RCC 7860 (cell line): ENCODE measurements at regions not wholly inside any gene's neighbourhood (a gene's known extent, or its start where the extent isn't known, plus 50 kb on each side); places are given as distances from the start of the nearest gene placed in this dataset.
"Not testable (repeated sequence)": the region's sequence is repeated elsewhere in the genome, so short reads cannot be mapped to it uniquely, and the experiment has no call there.

Experiments
- DNase-seq: peaks from one replicate; pipeline ENCODE4 v3.0.0-alpha.2; 2015; ENCODE audit warnings: low spot score
- FAIRE-seq: peaks from 2 replicates; lab custom pipeline; 2012; peaks lifted over from hg19 to GRCh38; lab: Jason Lieb, UNC

DNA sequence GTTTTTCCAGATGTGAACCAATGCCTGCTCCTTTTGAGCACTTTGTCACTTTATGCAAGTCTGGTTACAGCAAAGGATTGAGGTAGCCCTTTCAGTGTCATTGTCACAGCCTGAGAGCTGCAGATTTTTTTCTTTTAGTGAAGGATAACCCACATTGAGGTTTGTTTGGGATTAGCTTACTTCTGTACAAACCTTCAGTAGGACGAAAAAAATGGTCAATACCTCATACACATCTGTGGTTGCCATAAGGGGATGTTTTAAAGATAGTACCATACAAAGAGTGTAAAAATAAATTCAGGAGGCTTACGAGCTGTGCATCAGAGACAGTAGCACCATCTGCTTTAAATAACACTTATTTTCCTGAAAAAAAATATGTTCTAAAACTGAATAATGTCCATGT lies 566.0 kb downstream of the AJAP1 start:
- no peak for FAIRE-seq
- DNase-seq: no peak

DNA sequence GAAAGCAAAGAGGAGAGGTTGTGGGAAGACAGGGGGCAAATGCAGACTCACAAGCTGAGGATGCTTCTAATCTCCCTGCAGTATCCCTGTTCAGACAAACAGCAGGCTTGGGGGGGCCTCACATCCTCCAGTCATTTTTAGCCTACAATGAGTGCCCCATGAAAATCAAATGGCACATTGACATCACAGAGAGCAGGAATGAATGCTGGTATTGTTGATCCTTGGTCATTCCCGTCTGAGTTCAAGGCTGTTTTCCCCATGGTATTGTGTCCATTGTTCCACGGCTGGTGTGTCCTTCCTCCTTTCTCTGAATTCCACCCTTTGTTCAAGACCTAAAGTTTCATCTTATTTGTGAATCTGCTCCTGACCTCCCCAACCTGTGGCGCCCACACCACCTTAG lies 545.6 kb downstream of the AJAP1 start:
- FAIRE-seq: no peak
- no peak for DNase-seq

DNA sequence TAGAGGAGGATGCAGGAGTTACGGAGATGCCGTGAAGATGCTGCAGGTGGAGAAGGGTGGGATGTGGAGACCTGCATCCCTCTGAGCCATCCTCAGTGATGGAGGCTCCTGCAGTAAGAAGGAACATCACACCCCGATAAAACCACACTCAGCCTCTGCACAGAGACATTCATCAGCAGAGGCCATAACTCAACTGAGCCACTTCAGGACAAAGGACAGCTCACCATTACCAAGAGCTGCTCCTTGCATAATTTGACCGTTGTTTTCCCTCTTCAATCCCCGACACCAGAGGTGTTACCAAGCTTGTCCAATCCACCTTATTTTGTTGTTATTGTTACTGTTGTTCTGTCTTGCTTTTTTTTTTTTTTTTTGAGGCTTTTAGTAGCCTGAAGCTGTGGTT lies 543.9 kb downstream of the AJAP1 start:
- no peak for FAIRE-seq
- DNase-seq: no peak

DNA sequence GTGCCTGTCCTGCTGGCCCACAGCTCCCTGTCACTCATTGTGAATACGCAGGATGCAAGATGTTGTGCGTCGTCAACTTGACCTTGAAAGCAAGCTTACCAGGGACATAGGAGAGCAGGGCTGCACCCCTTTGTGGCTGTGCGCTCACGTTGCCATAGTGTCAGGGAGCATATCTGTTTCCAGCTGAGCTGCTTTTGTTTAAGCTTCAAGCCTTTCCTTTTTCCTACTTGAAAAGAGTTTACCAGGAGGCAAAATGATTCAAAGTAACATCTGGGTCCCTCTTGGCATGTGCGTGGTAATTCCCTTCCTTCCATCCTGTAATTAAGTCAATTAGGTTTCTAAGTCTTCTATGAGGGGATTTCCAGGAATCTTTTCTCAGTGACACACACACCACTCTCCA lies 537.1 kb downstream of the AJAP1 start:
- no peak for FAIRE-seq
- no peak for DNase-seq

DNA sequence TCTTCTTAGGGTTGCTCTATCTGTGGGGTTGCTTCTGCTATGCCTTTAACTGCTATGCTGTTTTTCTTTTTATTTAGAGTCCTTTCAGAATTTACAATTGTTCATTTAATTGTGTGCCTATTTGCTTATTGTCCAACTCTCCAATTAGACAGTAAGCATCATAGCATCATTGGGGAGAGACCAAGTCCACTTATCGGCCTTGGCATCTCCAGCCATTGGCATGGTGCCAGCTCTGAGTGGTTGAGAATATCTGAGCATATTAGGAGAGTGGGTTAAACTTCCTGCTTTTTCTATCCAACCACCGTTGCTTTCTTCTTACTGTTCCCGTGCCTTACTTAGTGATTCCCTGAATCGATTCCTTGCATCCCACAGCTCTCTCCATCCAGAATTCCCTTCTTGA lies 535.0 kb downstream of the AJAP1 start:
- FAIRE-seq: no peak
- DNase-seq: no peak

DNA sequence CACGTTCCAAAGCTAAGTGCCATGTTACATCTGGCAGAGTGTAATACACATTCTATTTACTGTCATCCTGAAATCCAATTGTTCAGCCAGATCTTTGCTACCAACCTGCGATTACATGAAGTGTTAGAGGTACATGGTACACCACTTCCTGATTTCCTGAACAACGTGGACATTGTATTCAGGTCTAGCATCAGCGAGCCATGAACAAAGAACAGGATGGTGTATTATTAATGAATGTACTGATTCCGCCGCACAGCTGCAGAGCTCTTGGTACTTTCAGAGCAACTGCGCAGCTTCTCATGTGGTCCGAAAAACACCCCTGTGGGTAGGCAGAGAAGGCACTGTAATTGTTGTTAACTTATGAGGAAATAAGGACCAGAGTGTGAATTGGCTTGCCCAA lies 511.4 kb downstream of the AJAP1 start:
- no peak for FAIRE-seq
- no peak for DNase-seq

DNA sequence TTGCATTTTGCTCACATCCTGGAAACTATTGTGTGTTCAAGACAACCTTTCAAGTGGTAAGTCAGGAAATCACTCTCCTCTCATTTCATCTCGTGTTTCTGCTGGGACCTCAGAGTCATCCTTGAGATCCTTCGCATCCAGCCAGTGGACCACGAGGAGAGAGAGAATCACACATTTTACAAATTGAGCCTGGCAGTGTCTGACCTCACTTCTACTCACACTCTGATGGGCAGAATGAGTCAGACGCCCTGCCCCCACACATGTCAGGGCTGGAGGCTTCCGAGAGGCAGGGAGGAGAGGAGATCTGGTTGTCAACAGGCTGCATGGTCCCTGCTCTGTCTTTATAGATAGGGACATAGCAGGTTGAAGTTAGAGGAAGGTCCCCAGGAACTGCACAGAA lies 509.7 kb downstream of the AJAP1 start:
- DNase-seq (no peak), FAIRE-seq (no peak)

DNA sequence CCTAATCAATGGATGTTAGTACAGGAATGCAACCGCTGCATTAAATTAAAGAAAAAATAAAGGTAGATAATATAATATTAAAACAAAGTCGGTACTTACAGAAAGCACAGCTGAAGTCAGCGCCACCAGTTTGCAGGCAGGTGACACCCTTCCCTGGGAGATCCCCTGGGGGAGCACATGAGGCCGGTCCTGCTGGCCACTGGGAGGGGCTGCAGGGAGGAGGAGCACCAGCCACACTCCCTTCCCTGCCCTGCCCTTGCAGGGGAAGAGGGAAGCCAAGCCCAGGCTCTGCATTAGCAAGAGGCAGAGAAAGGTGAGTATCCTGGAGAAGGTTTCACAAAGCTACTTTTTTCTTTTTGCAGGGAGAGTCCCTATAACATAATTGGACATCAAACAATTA lies 507.0 kb downstream of the AJAP1 start:
- FAIRE-seq (no peak), DNase-seq (no peak)

DNA sequence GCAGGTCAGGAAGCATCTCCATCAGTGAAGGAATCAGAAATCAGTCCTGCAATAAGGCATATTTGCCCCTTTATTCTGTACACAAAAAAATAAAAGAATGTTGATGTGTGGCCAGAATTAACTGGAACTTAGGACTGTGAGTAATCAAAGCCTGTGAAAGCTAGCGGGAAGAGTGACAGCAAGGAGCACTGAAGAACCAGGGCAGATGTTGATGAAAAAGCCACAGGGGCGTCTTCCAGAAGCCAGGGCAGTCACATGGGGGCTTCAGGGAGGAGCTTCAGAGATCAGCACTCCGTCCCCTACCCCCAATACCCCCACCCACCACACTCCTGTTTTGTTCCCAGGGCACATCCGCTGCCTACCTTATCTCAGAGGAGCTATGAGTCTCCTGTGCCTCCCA lies 502.8 kb downstream of the AJAP1 start:
- DNase-seq (no peak), FAIRE-seq (no peak)

DNA sequence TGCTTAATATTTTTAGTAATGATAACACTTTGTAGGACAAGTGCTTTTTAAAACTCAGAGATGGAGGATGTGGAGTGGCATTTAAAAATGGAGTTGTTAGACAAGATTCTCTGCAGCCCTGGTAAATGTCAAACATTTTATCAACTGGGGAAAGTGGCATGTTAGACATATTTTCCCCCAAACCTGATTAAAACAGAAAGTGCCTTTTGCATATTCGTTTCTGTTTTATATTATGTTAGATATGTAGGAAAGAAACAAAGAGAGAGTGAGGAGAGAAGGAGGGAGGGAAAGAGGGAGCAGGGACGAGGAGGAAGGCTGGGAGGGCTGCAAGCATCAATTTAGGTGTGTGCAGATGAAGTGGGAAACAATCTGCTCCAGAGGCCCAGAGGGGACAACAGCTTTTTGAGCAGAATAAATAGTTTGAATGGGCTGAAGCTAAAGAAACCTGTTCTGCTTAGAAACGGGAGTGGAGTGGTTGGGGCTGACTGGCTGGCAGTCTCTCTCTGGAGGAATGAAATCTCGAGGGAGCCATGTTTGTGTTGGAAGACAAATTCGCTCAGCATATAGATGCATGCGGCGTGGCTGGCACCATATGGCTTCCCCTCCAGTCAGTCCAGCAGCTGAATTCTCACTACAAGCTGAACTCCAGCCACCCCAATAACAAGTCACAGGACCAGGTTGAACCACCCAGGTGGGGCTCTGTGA lies 502.2 kb downstream of the AJAP1 start:
- DNase-seq (no peak), FAIRE-seq (no peak)

DNA sequence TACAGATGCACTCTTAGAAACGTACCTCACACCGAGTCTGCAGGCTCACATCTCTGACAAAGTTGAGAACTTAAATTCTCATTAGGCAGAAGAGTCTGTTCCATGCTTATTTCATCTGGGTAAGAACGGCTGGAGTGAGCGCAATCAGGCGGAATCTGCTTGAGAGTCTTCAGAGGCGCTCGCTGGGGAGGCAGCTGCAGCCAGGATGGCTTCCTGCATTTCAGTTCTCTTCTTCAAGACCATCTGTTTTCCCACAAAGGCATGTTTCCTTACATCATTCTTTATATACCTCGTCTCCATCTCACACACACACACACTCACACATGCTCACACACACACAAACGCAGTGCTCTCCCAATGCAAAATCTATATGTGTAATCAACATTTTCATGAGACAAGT lies 497.1 kb downstream of the AJAP1 start:
- no peak for DNase-seq

DNA sequence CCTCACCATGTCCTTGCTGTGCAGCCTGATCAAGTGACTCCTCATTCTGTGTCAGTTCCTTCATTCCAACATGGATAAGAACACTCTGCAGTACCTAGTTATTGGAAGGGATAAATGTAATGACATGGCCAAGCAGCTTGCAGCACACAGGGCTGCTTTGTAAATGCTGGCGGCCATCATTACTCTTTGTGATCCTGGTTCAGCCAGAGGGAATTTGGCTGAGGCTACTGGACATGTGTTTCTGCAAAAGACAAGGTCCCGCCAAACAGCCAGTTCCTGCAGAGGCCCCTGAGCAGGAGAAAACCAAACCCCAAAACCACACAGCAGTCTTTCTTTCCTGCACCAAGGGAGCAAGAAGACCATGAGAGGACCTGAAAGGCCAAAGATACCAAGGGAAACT lies 495.8 kb downstream of the AJAP1 start:
- FAIRE-seq: no peak

More for the DNA sequence above, 497.1 kb downstream of the AJAP1 start:
- FAIRE-seq: no peak

DNA sequence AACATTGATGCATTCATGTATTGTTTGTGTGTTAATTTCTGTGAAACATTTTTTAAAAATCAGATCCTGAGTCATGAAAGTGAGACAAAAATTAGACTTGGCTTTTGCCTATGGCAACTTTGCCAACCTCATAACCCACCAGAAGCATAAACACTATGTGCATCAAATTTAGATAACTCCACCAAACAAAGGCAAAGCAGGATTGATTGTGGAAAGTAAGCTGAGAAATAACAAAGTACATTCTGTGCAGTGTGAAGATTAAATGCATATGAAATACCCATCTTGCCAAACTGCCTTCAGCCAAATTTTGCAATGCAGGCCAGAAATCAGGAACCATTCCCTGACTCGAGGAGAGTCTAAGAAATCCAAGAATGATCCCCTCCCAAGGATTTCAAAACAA lies 493.4 kb downstream of the AJAP1 start:
- FAIRE-seq: no peak

More for the DNA sequence above, 495.8 kb downstream of the AJAP1 start:
- no peak for DNase-seq

DNA sequence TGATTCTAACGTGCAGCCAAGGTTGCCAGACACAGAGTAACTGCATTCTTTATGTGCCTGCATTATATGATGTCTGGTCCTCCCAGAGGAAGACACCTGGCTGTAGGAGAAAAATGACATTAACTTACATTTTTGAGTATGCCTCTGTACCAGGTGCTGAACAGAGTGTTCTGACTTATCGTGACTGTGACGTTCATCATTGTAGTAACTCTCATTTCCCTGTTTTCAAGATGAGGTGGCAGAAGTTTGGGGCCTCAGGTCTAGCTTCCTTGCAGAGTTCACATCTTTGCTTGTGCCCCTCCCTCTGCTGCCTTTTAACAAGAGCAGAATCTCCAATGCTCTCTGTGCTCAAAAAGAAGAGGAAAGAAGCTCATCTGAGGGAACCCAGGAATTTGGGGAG lies 488.0 kb downstream of the AJAP1 start:
- no peak for FAIRE-seq

More for the DNA sequence above, 493.4 kb downstream of the AJAP1 start:
- no peak for DNase-seq

DNA sequence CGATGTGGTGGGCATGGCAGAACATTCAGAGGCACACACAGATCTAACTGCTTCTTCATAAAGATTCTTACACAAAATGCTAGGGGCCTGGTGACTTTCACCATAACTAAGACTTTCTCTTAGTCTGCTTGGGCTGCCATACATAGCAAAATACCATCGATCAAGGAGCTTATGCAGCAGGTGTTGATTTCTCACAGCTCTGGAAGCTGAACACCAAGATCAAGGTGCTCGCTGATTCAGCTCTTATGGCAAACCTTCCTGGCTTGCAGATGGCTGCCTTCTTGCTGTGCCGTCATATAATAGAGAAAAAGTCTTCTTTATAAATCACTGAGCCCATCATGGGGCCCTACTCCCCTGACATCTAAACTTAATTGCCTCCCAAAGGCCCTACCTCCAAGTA lies 487.3 kb downstream of the AJAP1 start:
- no peak for FAIRE-seq
- no peak for DNase-seq

More for the DNA sequence above, 488.0 kb downstream of the AJAP1 start:
- DNase-seq: no peak

DNA sequence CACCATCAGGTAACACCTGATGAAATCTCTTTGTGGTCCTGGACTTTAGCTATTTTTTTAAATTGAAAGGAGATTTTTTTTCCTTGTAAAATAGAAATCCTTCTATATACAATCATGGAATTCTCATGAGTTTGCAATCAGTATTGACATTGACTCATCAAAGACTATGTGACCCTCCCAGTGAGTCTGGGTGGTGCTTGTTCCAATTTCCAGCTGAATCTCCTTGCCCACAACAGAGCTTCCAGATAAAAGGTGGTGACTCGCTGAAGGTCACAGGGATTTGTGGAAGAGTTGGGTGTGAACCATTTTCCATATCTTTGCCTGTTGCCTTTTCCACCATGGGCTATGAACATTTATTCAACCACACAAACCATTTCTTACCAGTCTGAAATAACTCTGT lies 486.6 kb downstream of the AJAP1 start:
- no peak for DNase-seq

DNA sequence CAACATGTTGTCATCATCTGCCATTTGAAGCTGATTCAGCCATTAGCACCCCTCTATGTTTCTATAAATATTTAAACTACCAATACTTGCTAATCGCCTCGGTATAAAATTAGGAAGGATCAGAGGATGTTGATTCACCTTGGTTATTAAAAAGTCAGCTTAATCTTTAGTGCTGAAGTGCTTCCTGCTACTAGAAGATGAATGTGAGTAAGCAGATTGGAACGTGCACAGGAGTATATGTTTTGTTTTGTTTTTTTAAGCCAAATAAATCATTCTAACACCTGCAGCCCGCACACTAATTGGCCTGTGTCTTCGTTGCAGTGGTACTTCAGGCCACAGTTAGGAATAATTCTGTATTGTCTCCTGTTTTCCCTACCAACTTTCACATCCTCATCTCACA lies 485.7 kb downstream of the AJAP1 start:
- no peak for FAIRE-seq
- DNase-seq: no peak

More for the DNA sequence above, 486.6 kb downstream of the AJAP1 start:
- FAIRE-seq: no peak

DNA sequence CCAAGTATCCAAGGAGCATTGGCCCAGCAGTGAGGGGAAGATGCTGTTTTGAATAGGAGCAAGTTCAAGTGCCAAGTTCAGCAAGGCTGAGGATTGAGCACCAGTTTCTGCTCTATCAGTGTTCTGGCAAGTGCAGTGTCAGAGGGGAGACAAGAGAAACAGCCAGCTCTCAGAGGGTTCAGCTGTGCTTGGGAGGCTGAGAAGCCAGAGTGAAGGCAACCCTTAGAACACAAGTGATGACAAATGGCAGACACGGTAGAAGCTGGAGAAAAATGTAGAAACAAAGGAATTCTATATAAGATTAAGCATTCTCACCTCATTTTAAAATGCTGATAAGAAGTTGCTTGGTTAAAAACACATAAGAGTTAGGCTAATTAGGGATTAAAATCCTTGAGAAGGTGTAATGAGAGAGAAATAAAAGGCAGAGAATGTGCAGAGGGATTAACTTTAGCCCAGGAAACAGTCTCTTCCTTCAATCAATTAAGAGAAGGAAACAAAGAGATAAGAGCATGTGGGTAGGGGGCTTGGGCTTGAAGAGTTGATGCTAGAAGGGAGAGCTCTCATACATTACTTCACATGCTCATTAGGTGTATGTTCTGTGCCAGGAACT lies 475.4 kb downstream of the AJAP1 start:
- FAIRE-seq: no peak

DNA sequence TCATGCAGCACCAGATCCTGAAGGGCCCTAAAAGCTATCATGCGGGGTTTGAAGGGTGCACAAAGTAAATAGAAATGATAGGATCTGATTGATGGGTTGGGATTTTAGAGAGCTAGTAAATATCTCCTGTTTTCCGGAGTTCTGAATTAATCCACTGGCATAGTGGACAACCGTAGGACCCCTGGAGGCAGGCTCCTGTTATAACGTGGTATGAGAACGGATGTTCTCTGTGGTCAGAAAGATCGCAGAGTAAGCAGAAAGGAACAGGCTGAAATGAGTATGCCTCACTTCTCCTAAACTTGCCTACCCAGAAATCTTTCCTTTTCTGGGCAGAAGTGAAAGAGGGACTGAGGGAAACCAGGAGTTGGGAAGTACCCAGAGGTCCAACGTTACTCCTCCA lies 470.8 kb downstream of the AJAP1 start:
- no peak for FAIRE-seq

More for the DNA sequence above, 475.4 kb downstream of the AJAP1 start:
- DNase-seq: no peak

DNA sequence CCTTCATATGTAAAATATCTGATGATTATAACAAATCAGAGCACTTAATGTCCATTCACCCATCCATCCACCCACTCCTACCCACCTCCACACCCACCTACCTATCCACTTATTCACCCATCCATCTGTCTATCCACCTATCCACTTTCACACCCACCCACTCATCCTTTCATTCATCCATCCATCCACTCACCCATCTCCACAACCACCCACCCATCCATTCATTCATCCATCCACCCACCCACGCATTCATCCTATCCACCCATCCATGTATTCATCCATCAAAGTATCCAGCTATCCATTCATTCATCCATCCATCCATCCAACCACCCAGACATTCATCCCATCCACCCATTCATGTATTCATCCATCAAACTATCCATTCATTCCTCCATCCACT lies 466.1 kb downstream of the AJAP1 start:
- FAIRE-seq (no peak), DNase-seq (no peak)

More for the DNA sequence above, 470.8 kb downstream of the AJAP1 start:
- no peak for DNase-seq

DNA sequence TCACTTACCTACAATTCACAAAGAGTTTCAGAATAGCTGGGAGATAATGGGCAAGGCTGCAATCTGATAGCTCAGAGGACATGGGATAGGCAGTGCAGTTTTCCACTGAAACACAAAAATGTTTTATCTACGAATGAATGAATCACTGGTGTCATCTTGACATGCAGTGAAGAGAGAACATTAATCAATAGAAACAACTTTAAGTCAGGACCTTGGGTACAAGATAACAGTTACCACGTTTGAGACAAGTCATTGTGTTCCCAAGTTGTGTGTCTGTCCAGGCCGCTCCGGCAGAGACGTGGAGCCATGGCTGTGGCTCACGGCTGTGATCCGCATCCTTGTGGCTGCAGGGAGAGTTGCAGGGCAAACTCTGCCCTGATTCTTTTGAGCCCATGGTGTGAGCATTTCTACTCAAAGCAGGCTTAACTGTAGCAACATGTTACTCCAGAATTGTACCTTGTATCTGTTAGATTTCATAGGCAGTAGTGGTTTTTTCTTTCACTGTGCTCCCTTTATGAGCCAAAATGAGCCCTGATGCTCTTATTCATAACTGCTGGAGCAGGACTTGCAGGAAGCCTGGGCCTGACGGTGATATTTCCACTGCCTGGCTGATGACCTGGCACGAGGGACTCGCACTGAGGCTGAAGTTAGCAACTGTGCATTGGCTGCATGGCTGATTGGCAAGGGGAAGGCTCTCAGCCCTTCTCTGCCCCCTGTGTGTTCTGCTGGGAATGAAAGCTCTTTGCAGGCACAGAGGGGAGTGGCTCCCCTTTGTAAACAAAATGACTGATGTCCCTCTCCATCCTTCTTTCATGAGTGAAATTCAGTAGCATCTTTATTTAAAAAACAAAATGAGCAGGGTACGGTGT lies 465.2 kb downstream of the AJAP1 start:
- FAIRE-seq: no peak

DNA sequence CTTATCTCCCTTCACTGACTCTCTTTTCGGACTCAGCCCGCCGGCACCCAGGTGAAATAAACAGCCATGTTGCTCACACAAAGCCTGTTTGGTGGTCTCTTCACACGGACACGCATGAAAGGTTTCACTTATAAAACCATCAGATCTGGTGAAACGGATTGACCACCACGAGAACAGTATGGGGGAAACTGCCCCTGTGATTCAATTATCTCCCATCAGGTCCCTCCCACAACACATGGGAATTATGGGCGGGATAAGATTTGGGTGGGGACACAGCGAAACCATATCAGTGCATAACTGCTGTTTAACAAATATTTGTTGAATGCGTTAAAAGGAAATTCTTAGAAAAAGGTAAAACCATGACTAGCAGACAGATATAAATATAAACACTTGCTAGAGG lies 464.4 kb downstream of the AJAP1 start:
- FAIRE-seq, DNase-seq: not testable (repeated sequence)

More for the DNA sequence above, 465.2 kb downstream of the AJAP1 start:
- no peak for DNase-seq
